B cell (primary cell): ENCODE measurements at regions not wholly inside any gene's neighbourhood (a gene's known extent, or its start where the extent isn't known, plus 50 kb on each side); places are given as distances from the start of the nearest gene placed in this dataset.

ENCODE experiments used
- ATAC-seq: fragments of 200-7000 bp; cut with Tn5 transposase; one replicate; pipeline ENCODE4 v1.10.0; 2021; ENCODE audit warnings: low read depth, mild to moderate bottlenecking, moderate number of reproducible peaks, moderate library complexity
- CTCF ChIA-PET: fragments of 350-600 bp; sonication (Branson Sonifier 250); formaldehyde crosslinking; loops from one replicate; lab custom pipeline; 2021; ENCODE audit warnings: antibody characterized with exemption, inconsistent platforms; lab: Charles Lee
- POLR2A ChIA-PET: fragments of 350-600 bp; sonication (Branson Sonifier 250); formaldehyde crosslinking; loops from one replicate; lab custom pipeline; 2021; ENCODE audit warnings: antibody characterized with exemption; lab: Charles Lee
- DNase-seq: peaks from one replicate; pipeline ENCODE4 v3.0.0; 2013
- H2AFZ ChIP-seq: 2 replicates; pipeline ENCODE4 v1.6.1; 2012; ENCODE audit warnings: mild to moderate bottlenecking, low read depth, low read length; ENCODE audit not compliant: insufficient read depth, poor library complexity, severe bottlenecking
- H3K27ac ChIP-seq, 2 donors: 1 replicate in 1 of 2; 2 replicates in 1 of 2; pipeline ENCODE4 v1.5.1; 2012 to 2013; ENCODE audit warnings: low read length in 2 of 2, mild to moderate bottlenecking in 2 of 2, moderate library complexity in 1 of 2
- H3K27me3 ChIP-seq, 4 experiments: fragments of 200-600 bp in 1 of 4; sonication (generic) in 1 of 4; replicated peaks in 1 of 4; 1 replicate in 2 of 4; 2 replicates in 2 of 4; pipeline versions ENCODE4 v1.6.1 to v1.7.0; 2013 to 2016; ENCODE audit warnings: low read length in 3 of 4, mild to moderate bottlenecking in 2 of 4, mixed read lengths in 1 of 4, moderate library complexity in 1 of 4; ENCODE audit not compliant: insufficient read depth in 4 of 4, control insufficient read depth in 3 of 4; ENCODE audit errors: control extremely low read depth in 1 of 4
- H3K36me3 ChIP-seq, 2 experiments: replicated peaks in 1 of 2; 1 replicate in 1 of 2; 2 replicates in 1 of 2; pipeline versions ENCODE4 v1.6.1 to v1.7.1; 2013; ENCODE audit warnings: low read length in 1 of 2; ENCODE audit not compliant: insufficient read depth in 2 of 2, control insufficient read depth in 1 of 2; ENCODE audit errors: control extremely low read depth in 1 of 2, extremely low read depth in 1 of 2
- H3K4me1 ChIP-seq, 2 donors: fragments of 200-600 bp in 1 of 2; sonication (generic) in 1 of 2; 1 replicate in 1 of 2; 2 replicates in 1 of 2; pipeline versions ENCODE4 v1.5.1 to v1.6.1; 2013 to 2017; ENCODE audit warnings: low read length in 2 of 2; ENCODE audit not compliant: control insufficient read depth in 2 of 2, insufficient read depth in 2 of 2
- H3K4me2 ChIP-seq: replicated peaks from 2 replicates; pipeline ENCODE3; 2012; ENCODE audit warnings: mild to moderate bottlenecking, low read depth, low read length; ENCODE audit not compliant: poor library complexity, severe bottlenecking
- H3K4me3 ChIP-seq, 5 experiments: fragments of 200-600 bp in 1 of 5; sonication (generic) in 1 of 5; 1 replicate in 3 of 5; 2 replicates in 2 of 5; pipeline versions ENCODE4 v1.5.1 to v1.7.0; 2011 to 2016; ENCODE audit warnings: low read length in 4 of 5, mild to moderate bottlenecking in 4 of 5, low read depth in 2 of 5, control low read depth in 1 of 5, moderate library complexity in 1 of 5; ENCODE audit not compliant: insufficient read depth in 1 of 5; ENCODE audit errors: control extremely low read depth in 1 of 5, extremely low read depth in 1 of 5
- H3K79me2 ChIP-seq: fragments of 200-600 bp; sonication (generic); one replicate; pipeline ENCODE4 v1.6.0; 2016; ENCODE audit warnings: low read length; ENCODE audit not compliant: control insufficient read depth, insufficient read depth
- H3K9ac ChIP-seq: fragments of 200-600 bp; sonication (generic); 2 replicates; pipeline ENCODE4 v1.6.1; 2017; ENCODE audit warnings: mild to moderate bottlenecking, low read length, moderate library complexity
- H3K9me3 ChIP-seq, 3 donors: one replicate each; pipeline versions ENCODE4 v1.6.1 to v1.7.1; 2013; ENCODE audit warnings: low read length in 2 of 3; ENCODE audit not compliant: control insufficient read depth in 2 of 3, insufficient read depth in 1 of 3; ENCODE audit errors: control extremely low read depth in 1 of 3
- H4K20me1 ChIP-seq: 2 replicates; pipeline ENCODE4 v1.6.0; 2012; ENCODE audit warnings: mild to moderate bottlenecking, low read length; ENCODE audit not compliant: insufficient read depth, control insufficient read depth, poor library complexity, severe bottlenecking
- H3K27ac Mint-ChIP-seq: one replicate; pipeline ENCODE4 v1.8.0; 2021; ENCODE audit warnings: mixed read lengths
- H3K27me3 Mint-ChIP-seq: one replicate; pipeline ENCODE4 v1.8.0; 2021; ENCODE audit warnings: mixed read lengths
- H3K4me1 Mint-ChIP-seq: one replicate; pipeline ENCODE4 v1.8.0; 2021; ENCODE audit warnings: mixed read lengths
- H3K4me3 Mint-ChIP-seq: one replicate; pipeline ENCODE4 v1.8.0; 2021; ENCODE audit warnings: mixed read lengths
- H3K9me3 Mint-ChIP-seq: one replicate; pipeline ENCODE4 v1.8.0; 2022; ENCODE audit warnings: mixed read lengths; ENCODE audit not compliant: insufficient read depth
- WGBS: methylation state at CpG from one replicate; pipeline ENCODE4 v1.1.5; 2013; ENCODE audit warnings: missing lambda C conversion rate; ENCODE audit not compliant: insufficient coverage; 5-methylcytosine and 5-hydroxymethylcytosine counted together
- intact Hi-C: fragments of 100-400 bp; cut with micrococcal nuclease; formaldehyde crosslinking; loops from one replicate; pipeline ENCODE4 v1.10.0; 2022
- TF ChIP-seq, protein P1 (sequence below): fragments of 200-600 bp; IDR thresholded peaks from one replicate; pipeline ENCODE4 v1.8.0; 2022; ENCODE audit warnings: antibody characterized with exemption, mild to moderate bottlenecking

DNA sequence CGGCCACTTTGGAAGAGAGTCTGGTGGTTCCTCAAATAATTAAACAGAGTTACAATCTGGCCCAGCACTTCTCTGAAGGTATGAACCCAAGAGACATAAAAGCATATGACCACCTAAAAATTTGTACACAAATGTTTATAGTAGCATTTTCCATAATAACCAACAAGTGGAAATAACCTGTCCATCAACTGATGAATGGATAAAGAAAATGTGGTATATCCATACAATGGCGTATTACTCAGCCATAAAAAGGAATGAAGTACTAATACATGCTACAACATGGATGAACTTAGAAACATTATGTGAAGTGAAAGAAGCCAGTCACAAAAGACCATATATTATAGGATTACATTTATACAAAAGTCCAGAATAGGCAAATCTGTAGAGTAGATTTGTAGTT lies 76.0 kb upstream of the RGPD5 start:
- Histone ChIP-seq H3K27me3 (no peaks in the 10 kb centered on the region), H3K27ac (no peak overlapping the region), H3K9me3 (no peaks in the 10 kb centered on the region), H3K4me2 (no peak overlapping the region), H4K20me1 (no peaks in the 10 kb centered on the region), H3K4me1 (no peaks in the 10 kb centered on the region), H3K36me3 (no peaks in the 10 kb centered on the region), H3K79me2 (no peaks in the 10 kb centered on the region), H3K4me3 (no peak overlapping the region), H2AFZ (no peak overlapping the region), H3K9ac (no peak overlapping the region)
- Mint-ChIP-seq H3K4me1 (no peaks in the 10 kb centered on the region), H3K9me3 (peaks cover 5% of the 10 kb centered on the region), H3K27ac (no peak overlapping the region), H3K4me3 (no peak overlapping the region), H3K27me3 (no peaks in the 10 kb centered on the region)
- ChIA-PET CTCF (no interaction called here), POLR2A (no interaction called here)
- intact Hi-C loops = no loop called here
- ATAC-seq = no peak
- WGBS = no CpG with 5 or more reads among the region's 2 CpGs
- DNase-seq = no peak
- TF ChIP-seq, protein P1, sequence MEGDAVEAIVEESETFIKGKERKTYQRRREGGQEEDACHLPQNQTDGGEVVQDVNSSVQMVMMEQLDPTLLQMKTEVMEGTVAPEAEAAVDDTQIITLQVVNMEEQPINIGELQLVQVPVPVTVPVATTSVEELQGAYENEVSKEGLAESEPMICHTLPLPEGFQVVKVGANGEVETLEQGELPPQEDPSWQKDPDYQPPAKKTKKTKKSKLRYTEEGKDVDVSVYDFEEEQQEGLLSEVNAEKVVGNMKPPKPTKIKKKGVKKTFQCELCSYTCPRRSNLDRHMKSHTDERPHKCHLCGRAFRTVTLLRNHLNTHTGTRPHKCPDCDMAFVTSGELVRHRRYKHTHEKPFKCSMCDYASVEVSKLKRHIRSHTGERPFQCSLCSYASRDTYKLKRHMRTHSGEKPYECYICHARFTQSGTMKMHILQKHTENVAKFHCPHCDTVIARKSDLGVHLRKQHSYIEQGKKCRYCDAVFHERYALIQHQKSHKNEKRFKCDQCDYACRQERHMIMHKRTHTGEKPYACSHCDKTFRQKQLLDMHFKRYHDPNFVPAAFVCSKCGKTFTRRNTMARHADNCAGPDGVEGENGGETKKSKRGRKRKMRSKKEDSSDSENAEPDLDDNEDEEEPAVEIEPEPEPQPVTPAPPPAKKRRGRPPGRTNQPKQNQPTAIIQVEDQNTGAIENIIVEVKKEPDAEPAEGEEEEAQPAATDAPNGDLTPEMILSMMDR = no peak

DNA sequence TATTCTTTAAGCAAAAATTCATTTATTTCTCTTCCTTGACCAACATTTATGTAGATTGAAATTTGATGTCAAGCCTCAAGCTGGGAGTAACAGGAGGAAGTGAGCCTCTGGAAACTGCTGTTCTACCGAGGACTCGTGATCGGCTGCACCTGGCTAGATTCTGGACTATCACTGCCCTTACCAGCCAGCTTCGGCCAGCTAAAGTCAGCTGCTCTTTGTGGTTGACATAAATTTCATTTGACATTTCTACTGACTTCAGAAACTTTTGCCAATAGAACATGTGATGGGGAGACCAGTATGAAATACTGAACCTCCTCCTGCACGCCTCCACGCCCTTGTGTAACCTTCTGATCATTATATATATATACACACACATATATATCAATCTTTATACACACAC lies 74.2 kb upstream of the RGPD5 start:
- H3K9ac ChIP-seq = no peak overlapping the region
- no peaks in the 10 kb centered on the region for H3K79me2 ChIP-seq
- H3K36me3 ChIP-seq = no peaks in the 10 kb centered on the region
- no peaks in the 10 kb centered on the region for H3K4me1 ChIP-seq
- ChIA-PET CTCF (no interaction called here), POLR2A (no interaction called here)
- Mint-ChIP-seq H3K4me1 (no peaks in the 10 kb centered on the region), H3K27ac (no peak overlapping the region), H3K27me3 (no peaks in the 10 kb centered on the region), H3K4me3 (no peak overlapping the region), H3K9me3 (peaks cover 5% of the 10 kb centered on the region)
- whole genome bisulfite sequencing = no CpG with 5 or more reads among the region's 6 CpGs
- no peak overlapping the region for H3K4me2 ChIP-seq
- H3K27me3 ChIP-seq = peaks cover 0 to 2% (median 0%) of the 10 kb centered on the region in 4 experiments
- ATAC-seq (no peak), DNase-seq (no peak)
- intact Hi-C loops = no loop called here
- no peak overlapping the region for H3K27ac ChIP-seq
- no peak overlapping the region for H3K4me3 ChIP-seq
- H3K9me3 ChIP-seq = peaks cover 0 to 5% (median 0%) of the 10 kb centered on the region in 3 donors
- TF ChIP-seq, protein P1 = no peak
- H4K20me1 ChIP-seq = no peaks in the 10 kb centered on the region
- no peak overlapping the region for H2AFZ ChIP-seq
